ENCODE measurements at regions not wholly inside any gene's neighbourhood (a gene's known extent, or its start where the extent isn't known, plus 50 kb on each side); places are given as distances from the start of the nearest gene placed in this dataset.

DNA sequence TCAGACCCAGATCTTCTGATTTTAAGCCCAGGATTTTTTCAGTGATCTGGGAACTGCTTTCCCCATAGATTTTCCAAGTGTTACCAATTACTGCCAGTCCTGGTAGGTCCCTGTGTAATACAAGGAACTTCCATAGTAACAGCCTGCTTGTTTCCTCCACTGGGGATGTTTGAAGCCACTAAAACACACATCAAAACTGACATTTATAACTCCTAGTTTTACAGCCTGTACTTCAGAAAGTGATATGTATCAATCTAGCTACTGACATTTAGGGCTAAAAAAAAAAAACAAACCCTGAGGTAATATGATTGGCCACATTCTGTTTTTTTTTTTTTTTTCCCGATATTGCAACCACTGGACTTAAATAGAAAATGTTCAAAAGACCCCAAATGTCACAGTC is 166.9 kb upstream of the SP4 start:
- H3K27me3 Mint-ChIP-seq = peaks cover 7% of the 10 kb centered on the region
- TF ChIP-seq, protein P1, sequence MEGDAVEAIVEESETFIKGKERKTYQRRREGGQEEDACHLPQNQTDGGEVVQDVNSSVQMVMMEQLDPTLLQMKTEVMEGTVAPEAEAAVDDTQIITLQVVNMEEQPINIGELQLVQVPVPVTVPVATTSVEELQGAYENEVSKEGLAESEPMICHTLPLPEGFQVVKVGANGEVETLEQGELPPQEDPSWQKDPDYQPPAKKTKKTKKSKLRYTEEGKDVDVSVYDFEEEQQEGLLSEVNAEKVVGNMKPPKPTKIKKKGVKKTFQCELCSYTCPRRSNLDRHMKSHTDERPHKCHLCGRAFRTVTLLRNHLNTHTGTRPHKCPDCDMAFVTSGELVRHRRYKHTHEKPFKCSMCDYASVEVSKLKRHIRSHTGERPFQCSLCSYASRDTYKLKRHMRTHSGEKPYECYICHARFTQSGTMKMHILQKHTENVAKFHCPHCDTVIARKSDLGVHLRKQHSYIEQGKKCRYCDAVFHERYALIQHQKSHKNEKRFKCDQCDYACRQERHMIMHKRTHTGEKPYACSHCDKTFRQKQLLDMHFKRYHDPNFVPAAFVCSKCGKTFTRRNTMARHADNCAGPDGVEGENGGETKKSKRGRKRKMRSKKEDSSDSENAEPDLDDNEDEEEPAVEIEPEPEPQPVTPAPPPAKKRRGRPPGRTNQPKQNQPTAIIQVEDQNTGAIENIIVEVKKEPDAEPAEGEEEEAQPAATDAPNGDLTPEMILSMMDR (IDR thresholded peaks at IDR 0.05) = no peak
- no peak overlapping the region for H3K27ac Mint-ChIP-seq
- POLR2A ChIA-PET = interaction anchor here (1.5 kb wide), 1 partner anchor 167 kb away, joined by 5 read pairs; the partner anchor contains the start of gene SP4
- DNase-seq (no peak), ATAC-seq (ENCODE audit: poor library complexity) (no peak)
- H3K4me1 Mint-ChIP-seq (ENCODE audit: low read depth) = peaks cover 9% of the 10 kb centered on the region
- Histone ChIP-seq H3K4me3 (ENCODE audit: low read length) (no peak overlapping the region), H3K9me3 (ENCODE audit: control insufficient read depth in 1 of 2, insufficient read depth in 1 of 2, low read length in 2 of 2) (no peaks in the 10 kb centered on the region), H3K27ac (ENCODE audit: low read depth in 1 of 2, low read length in 2 of 2) (no peak overlapping the region), H3K27me3 (ENCODE audit: control insufficient read depth in 1 of 2, insufficient read depth in 2 of 2, low read length in 2 of 2) (peaks cover 0 to under 1% of the 10 kb centered on the region in 2 experiments), H3K36me3 (ENCODE audit: insufficient read depth, low read length) (no peaks in the 10 kb centered on the region), H3K4me1 (ENCODE audit: insufficient read depth, low read length) (peaks cover 3% of the 10 kb centered on the region)
- H3K9me3 Mint-ChIP-seq = no peaks in the 10 kb centered on the region
- intact Hi-C loops (cut with DNase I, micrococcal nuclease) = loop anchor here (2.0 to 10.0 kb wide), 4 partner anchors 166 to 594 kb away; partner anchors contain the start of gene SP4 (in 1 of the 2)
- CTCF ChIA-PET = interaction anchor here (2.0 kb wide), 1 partner anchor 7 kb away, joined by 6 read pairs; no protein-coding TSS in a partner anchor
- no peak overlapping the region for H3K4me3 Mint-ChIP-seq
- no peaks in the 10 kb centered on the region for H3K36me3 Mint-ChIP-seq (ENCODE audit: low read depth)

DNA sequence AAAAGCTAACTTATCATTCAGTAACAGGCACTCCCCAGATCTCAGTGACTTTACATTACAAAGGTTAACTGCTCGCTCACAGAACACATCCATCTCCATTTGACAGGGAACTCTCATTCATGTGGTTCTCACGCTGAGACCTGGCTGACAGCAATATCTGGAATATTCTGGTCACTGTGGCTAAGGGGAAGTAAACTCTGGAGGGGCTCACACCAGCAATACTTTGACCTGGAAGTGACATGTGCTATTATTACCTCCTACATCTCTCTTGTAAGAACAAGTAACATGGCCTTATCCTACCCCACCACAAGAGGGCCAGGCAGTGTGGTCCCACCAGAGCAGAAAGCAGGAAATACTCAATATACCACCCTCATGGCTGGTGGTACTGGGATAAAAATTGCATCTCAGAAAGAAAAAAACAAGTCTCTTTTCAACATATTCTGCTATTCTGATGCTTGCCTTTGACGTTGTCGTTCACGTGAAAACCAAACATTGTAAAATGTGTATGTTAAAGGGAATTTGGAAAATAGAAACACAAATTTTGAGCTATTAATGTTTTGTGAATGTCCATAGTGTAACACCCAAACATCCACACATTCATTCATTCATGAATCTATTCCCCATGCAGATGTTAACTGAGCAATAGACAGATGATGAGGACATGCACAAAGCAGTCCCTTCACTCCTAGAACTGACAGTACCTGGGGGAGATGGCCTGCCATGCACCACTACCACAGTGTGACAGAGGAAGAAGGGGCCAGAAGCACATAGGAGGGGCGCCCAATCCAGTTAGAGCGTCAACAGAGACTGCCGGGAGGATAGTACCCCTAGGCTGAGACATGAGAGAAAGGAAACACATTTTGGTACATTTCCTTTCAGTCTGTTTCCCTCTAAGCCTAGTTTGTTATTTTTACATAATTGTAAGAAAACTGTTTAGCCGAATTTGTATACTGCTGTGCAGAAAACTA is 166.0 kb upstream of the SP4 start:
- TF ChIP-seq, protein P1 (IDR thresholded peaks at IDR 0.05) = peak; percentile 45
- Mint-ChIP-seq H3K36me3 (ENCODE audit: low read depth) (no peaks in the 10 kb centered on the region), H3K4me1 (ENCODE audit: low read depth) (peaks cover 9% of the 10 kb centered on the region), H3K27ac (no peak overlapping the region), H3K9me3 (no peaks in the 10 kb centered on the region), H3K27me3 (peaks cover 5% of the 10 kb centered on the region), H3K4me3 (no peak overlapping the region)
- CTCF ChIA-PET = interaction anchor here (2.0 kb wide), 1 partner anchor 8 kb away, joined by 6 read pairs; no protein-coding TSS in a partner anchor
- no peaks in the 10 kb centered on the region for H3K36me3 ChIP-seq (ENCODE audit: insufficient read depth, low read length)
- H3K9me3 ChIP-seq (ENCODE audit: control insufficient read depth in 1 of 2, insufficient read depth in 1 of 2, low read length in 2 of 2) = no peaks in the 10 kb centered on the region
- no peaks in the 10 kb centered on the region for H3K27me3 ChIP-seq (ENCODE audit: control insufficient read depth in 1 of 2, insufficient read depth in 2 of 2, low read length in 2 of 2)
- POLR2A ChIA-PET = interaction anchor here (1.5 kb wide), 1 partner anchor 166 kb away, joined by 5 read pairs; the partner anchor contains the start of gene SP4
- no peak overlapping the region for H3K27ac ChIP-seq (ENCODE audit: low read depth in 1 of 2, low read length in 2 of 2)
- intact Hi-C loops (cut with DNase I, micrococcal nuclease) = loop anchor here (2.0 to 10.0 kb wide), 4 partner anchors 165 to 593 kb away; partner anchors contain the start of gene SP4 (in 1 of the 2)
- no peak overlapping the region for H3K4me3 ChIP-seq (ENCODE audit: low read length)
- ATAC-seq (ENCODE audit: poor library complexity) (no peak), DNase-seq (peak; percentile 1 to 65 (median 28))
- H3K4me1 ChIP-seq (ENCODE audit: insufficient read depth, low read length) = peaks cover 3% of the 10 kb centered on the region

DNA sequence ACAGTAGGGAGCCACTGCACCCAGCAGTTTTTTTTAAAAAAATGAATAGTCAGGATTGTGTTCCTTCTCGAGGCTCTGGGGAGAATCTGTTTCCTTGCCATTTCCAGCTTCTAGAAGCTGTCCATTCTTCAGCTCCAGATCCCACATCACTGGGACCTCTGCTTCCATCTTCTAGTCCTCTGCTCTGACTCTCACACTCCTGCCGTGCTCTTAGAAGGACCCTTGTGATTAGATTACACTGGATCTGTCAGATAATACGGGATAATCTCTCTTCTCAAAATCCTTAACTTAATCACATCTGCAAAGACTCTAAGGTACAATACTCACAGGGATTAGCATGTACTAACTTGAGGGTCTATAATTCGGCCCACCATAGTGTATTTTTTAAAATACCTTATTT is 158.9 kb upstream of the SP4 start:
- no peak for DNase-seq
- ChIA-PET CTCF (no interaction called here), POLR2A (no interaction called here)
- no peak overlapping the region for H3K4me3 ChIP-seq (ENCODE audit: low read length)
- Mint-ChIP-seq H3K4me1 (ENCODE audit: low read depth) (no peaks in the 10 kb centered on the region), H3K4me3 (no peak overlapping the region), H3K9me3 (no peaks in the 10 kb centered on the region), H3K36me3 (ENCODE audit: low read depth) (no peaks in the 10 kb centered on the region), H3K27me3 (no peaks in the 10 kb centered on the region), H3K27ac (no peak overlapping the region)
- H3K36me3 ChIP-seq (ENCODE audit: insufficient read depth, low read length) = no peaks in the 10 kb centered on the region
- TF ChIP-seq, protein P1 (IDR thresholded peaks at IDR 0.05) = no peak
- H3K27me3 ChIP-seq (ENCODE audit: control insufficient read depth in 1 of 2, insufficient read depth in 2 of 2, low read length in 2 of 2) = no peaks in the 10 kb centered on the region
- no peak overlapping the region for H3K27ac ChIP-seq (ENCODE audit: low read depth in 1 of 2, low read length in 2 of 2)
- intact Hi-C loops (cut with DNase I, micrococcal nuclease) = loop anchor here in 1 of 2 experiments (10.0 kb wide), 1 partner anchor 586 kb away; no protein-coding TSS in a partner anchor
- H3K4me1 ChIP-seq (ENCODE audit: insufficient read depth, low read length) = no peaks in the 10 kb centered on the region
- ATAC-seq (ENCODE audit: poor library complexity) = no peak
- no peaks in the 10 kb centered on the region for H3K9me3 ChIP-seq (ENCODE audit: control insufficient read depth in 1 of 2, insufficient read depth in 1 of 2, low read length in 2 of 2)
